ENCODE measurements at regions not wholly inside any gene's neighbourhood (a gene's known extent, or its start where the extent isn't known, plus 50 kb on each side); places are given as distances from the start of the nearest gene placed in this dataset.

- Histone ChIP-seq H3K27me3 (ENCODE audit: control insufficient read depth in 1 of 2, insufficient read depth in 2 of 2, low read length in 2 of 2) (no peaks in the 10 kb centered on the region), H3K36me3 (ENCODE audit: insufficient read depth, low read length) (no peaks in the 10 kb centered on the region), H3K27ac (ENCODE audit: low read depth in 1 of 2, low read length in 2 of 2) (no peak overlapping the region), H3K9me3 (ENCODE audit: control insufficient read depth in 1 of 2, insufficient read depth in 1 of 2, low read length in 2 of 2) (no peaks in the 10 kb centered on the region), H3K4me3 (ENCODE audit: low read length) (no peak overlapping the region), H3K4me1 (ENCODE audit: insufficient read depth, low read length) (peaks cover 25% of the 10 kb centered on the region)
- CTCF ChIA-PET = no interaction called here
- DNase-seq = no peak
- no peak for ATAC-seq (ENCODE audit: poor library complexity)
- TF ChIP-seq CTCF (IDR thresholded peaks at IDR 0.05) = no peak
- Mint-ChIP-seq H3K27me3 (no peaks in the 10 kb centered on the region), H3K4me3 (no peak overlapping the region), H3K27ac (no peak overlapping the region), H3K9me3 (no peaks in the 10 kb centered on the region), H3K4me1 (ENCODE audit: low read depth) (peaks cover 11% of the 10 kb centered on the region), H3K36me3 (ENCODE audit: low read depth) (no peaks in the 10 kb centered on the region)
- POLR2A ChIA-PET = no interaction called here
- intact Hi-C loops (cut with DNase I, micrococcal nuclease) = no loop called here
These were observed 258.7 kb downstream of the PTEN start for GRCh38 chr10:88122145-88122544.

- CTCF ChIA-PET = no interaction called here
These were observed 259.2 kb downstream of the PTEN start for GRCh38 chr10:88122576-88122975.

GRCh38 chr10:88125766-88126165 is 262.3 kb downstream of the PTEN start:
- H3K27ac Mint-ChIP-seq = no peak overlapping the region
- Histone ChIP-seq H3K36me3 (ENCODE audit: insufficient read depth, low read length) (no peaks in the 10 kb centered on the region), H3K9me3 (ENCODE audit: control insufficient read depth in 1 of 2, insufficient read depth in 1 of 2, low read length in 2 of 2) (peaks cover 0 to 4% of the 10 kb centered on the region in 2 experiments), H3K4me1 (ENCODE audit: insufficient read depth, low read length) (peaks cover 4% of the 10 kb centered on the region), H3K4me3 (ENCODE audit: low read length) (no peak overlapping the region), H3K27ac (ENCODE audit: low read depth in 1 of 2, low read length in 2 of 2) (no peak overlapping the region), H3K27me3 (ENCODE audit: control insufficient read depth in 1 of 2, insufficient read depth in 2 of 2, low read length in 2 of 2) (no peaks in the 10 kb centered on the region)
- no peak for TF ChIP-seq CTCF (IDR thresholded peaks at IDR 0.05)
- intact Hi-C loops (cut with DNase I, micrococcal nuclease) = no loop called here
- ATAC-seq (ENCODE audit: poor library complexity) (no peak), DNase-seq (no peak)
- CTCF ChIA-PET = interaction anchor here (0.6 kb wide), 1 partner anchor 26 kb away, joined by 3 read pairs; no protein-coding TSS in a partner anchor
- H3K36me3 Mint-ChIP-seq (ENCODE audit: low read depth) = no peaks in the 10 kb centered on the region
- peaks cover 3% of the 10 kb centered on the region for H3K4me1 Mint-ChIP-seq (ENCODE audit: low read depth)
- no peaks in the 10 kb centered on the region for H3K9me3 Mint-ChIP-seq
- POLR2A ChIA-PET = no interaction called here
- H3K27me3 Mint-ChIP-seq = no peaks in the 10 kb centered on the region
- H3K4me3 Mint-ChIP-seq = no peak overlapping the region

More at GRCh38 chr10:88122576-88122975, 259.2 kb downstream of the PTEN start:
- no peaks in the 10 kb centered on the region for H3K36me3 ChIP-seq (ENCODE audit: insufficient read depth, low read length)
- H3K4me3 ChIP-seq (ENCODE audit: low read length) = no peak overlapping the region
- no peak overlapping the region for H3K27ac ChIP-seq (ENCODE audit: low read depth in 1 of 2, low read length in 2 of 2)
- peaks cover 21% of the 10 kb centered on the region for H3K4me1 ChIP-seq (ENCODE audit: insufficient read depth, low read length)
- Mint-ChIP-seq H3K27ac (no peak overlapping the region), H3K4me3 (no peak overlapping the region), H3K4me1 (ENCODE audit: low read depth) (peaks cover 11% of the 10 kb centered on the region), H3K9me3 (no peaks in the 10 kb centered on the region), H3K27me3 (no peaks in the 10 kb centered on the region), H3K36me3 (ENCODE audit: low read depth) (no peaks in the 10 kb centered on the region)
- DNase-seq (no peak), ATAC-seq (ENCODE audit: poor library complexity) (no peak)
- POLR2A ChIA-PET = no interaction called here
- intact Hi-C loops (cut with DNase I, micrococcal nuclease) = no loop called here
- no peak for TF ChIP-seq CTCF (IDR thresholded peaks at IDR 0.05)
- H3K9me3 ChIP-seq (ENCODE audit: control insufficient read depth in 1 of 2, insufficient read depth in 1 of 2, low read length in 2 of 2) = no peaks in the 10 kb centered on the region
- no peaks in the 10 kb centered on the region for H3K27me3 ChIP-seq (ENCODE audit: control insufficient read depth in 1 of 2, insufficient read depth in 2 of 2, low read length in 2 of 2)
